HG02678 (cell line): ENCODE measurements at regions not wholly inside any gene's neighbourhood (a gene's known extent, or its start where the extent isn't known, plus 50 kb on each side); places are given as distances from the start of the nearest gene placed in this dataset.

ENCODE experiments used
- ATAC-seq: cut with Tn5 transposase; IDR thresholded peaks from one replicate; pipeline ENCODE4 v1.9.1; 2021; ENCODE audit warnings: mild to moderate bottlenecking, moderate library complexity; ENCODE audit not compliant: unreplicated experiment

- no peak for ATAC-seq
Measured at GRCh38 chr15:77798847-77799246, 166.1 kb upstream of the LINGO1 start.

GRCh38 chr15:77798151-77798835 lies 165.6 kb upstream of the LINGO1 start:
- ATAC-seq, result no peak

GRCh38 chr15:77797270-77797669 lies 164.6 kb upstream of the LINGO1 start:
- ATAC-seq, result no peak

GRCh38 chr15:77796046-77796729 lies 163.5 kb upstream of the LINGO1 start:
- no peak for ATAC-seq

- ATAC-seq, result no peak
Measured at GRCh38 chr15:77795446-77795845, 162.7 kb upstream of the LINGO1 start.

- no peak for ATAC-seq
Measured at GRCh38 chr15:77791941-77792340, 159.2 kb upstream of the LINGO1 start.

GRCh38 chr15:77790481-77790880 lies 157.8 kb upstream of the LINGO1 start:
- ATAC-seq, result no peak

GRCh38 chr15:77786956-77787355 lies 154.2 kb upstream of the LINGO1 start:
- no peak for ATAC-seq

- ATAC-seq, result no peak
Measured at GRCh38 chr15:77786181-77786890, 153.6 kb upstream of the LINGO1 start.

- ATAC-seq, result no peak
Measured at GRCh38 chr15:77784361-77785292, 151.9 kb upstream of the LINGO1 start.

- ATAC-seq, result no peak
Measured at GRCh38 chr15:77783636-77784035, 150.9 kb upstream of the LINGO1 start.

GRCh38 chr15:77782691-77783090 lies 150.0 kb upstream of the LINGO1 start:
- ATAC-seq, result no peak

- ATAC-seq, result no peak
Measured at GRCh38 chr15:77781946-77782240, 149.2 kb upstream of the LINGO1 start.

GRCh38 chr15:77781151-77781945 lies 148.6 kb upstream of the LINGO1 start:
- no peak for ATAC-seq

- ATAC-seq, result no peak
Measured at GRCh38 chr15:77778802-77779201, 146.1 kb upstream of the LINGO1 start.

- no peak for ATAC-seq
Measured at GRCh38 chr15:77775837-77776236, 143.1 kb upstream of the LINGO1 start.

GRCh38 chr15:77775373-77775772 lies 142.7 kb upstream of the LINGO1 start:
- no peak for ATAC-seq

- ATAC-seq, result no peak
Measured at GRCh38 chr15:77774350-77774749, 141.6 kb upstream of the LINGO1 start.

GRCh38 chr15:77773903-77774302 lies 141.2 kb upstream of the LINGO1 start:
- no peak for ATAC-seq

- no peak for ATAC-seq
Measured at GRCh38 chr15:77772641-77773402, 140.1 kb upstream of the LINGO1 start.
